Endodermal cell (in vitro differentiated cells): ENCODE measurements at regions not wholly inside any gene's neighbourhood (a gene's known extent, or its start where the extent isn't known, plus 50 kb on each side); places are given as distances from the start of the nearest gene placed in this dataset.

Source experiments
- DNase-seq: peaks from one replicate; pipeline ENCODE4 v3.0.0-alpha.2; 2017
- H3K27ac ChIP-seq: 2 replicates; pipeline ENCODE4 v1.5.1; 2013; ENCODE audit warnings: mild to moderate bottlenecking, low read depth, low read length, moderate library complexity
- H3K27me3 ChIP-seq: 2 replicates; pipeline ENCODE4 v1.6.1; 2013; ENCODE audit warnings: mild to moderate bottlenecking, low read length, moderate library complexity; ENCODE audit not compliant: insufficient read depth, control insufficient read depth, poor library complexity, severe bottlenecking
- H3K36me3 ChIP-seq: 2 replicates; pipeline ENCODE4 v1.7.0; 2013; ENCODE audit warnings: mild to moderate bottlenecking, low read length, moderate library complexity; ENCODE audit not compliant: control insufficient read depth, insufficient read depth
- H3K4me1 ChIP-seq: one replicate; pipeline ENCODE4 v1.7.0; 2013; ENCODE audit warnings: low read length; ENCODE audit not compliant: control insufficient read depth, insufficient read depth
- H3K4me3 ChIP-seq: 2 replicates; pipeline ENCODE4 v1.5.1; 2013; ENCODE audit warnings: mild to moderate bottlenecking, low read length, moderate library complexity
- H3K9ac ChIP-seq: 2 replicates; pipeline ENCODE4 v1.6.1; 2013; ENCODE audit warnings: mild to moderate bottlenecking, low read length, moderate library complexity; ENCODE audit not compliant: poor library complexity, severe bottlenecking; ENCODE audit errors: extremely low read depth
- H3K9me3 ChIP-seq: 2 replicates; pipeline ENCODE4 v1.6.1; 2013; ENCODE audit warnings: mild to moderate bottlenecking, low read length, moderate library complexity; ENCODE audit not compliant: control insufficient read depth
- H3K27ac Mint-ChIP-seq: 2 replicates; pipeline ENCODE4 v1.8.0; 2020; ENCODE audit warnings: mixed read lengths
- H3K27me3 Mint-ChIP-seq: 2 replicates; pipeline ENCODE4 v1.8.0; 2021; ENCODE audit warnings: mild to moderate bottlenecking, mixed read lengths; ENCODE audit not compliant: insufficient read depth
- H3K36me3 Mint-ChIP-seq: 2 replicates; pipeline ENCODE4 v1.8.0; 2020; ENCODE audit warnings: low read depth, mixed read lengths
- H3K4me1 Mint-ChIP-seq: 2 replicates; pipeline ENCODE4 v1.8.0; 2020; ENCODE audit warnings: mixed read lengths
- H3K4me3 Mint-ChIP-seq: 2 replicates; pipeline ENCODE4 v1.8.0; 2020; ENCODE audit warnings: mild to moderate bottlenecking, moderate library complexity, mixed read lengths
- H3K9me3 Mint-ChIP-seq: 2 replicates; pipeline ENCODE4 v1.8.0; 2020; ENCODE audit warnings: mild to moderate bottlenecking, mixed read lengths
- WGBS, 2 experiments: methylation state at CpG; one replicate each; pipeline versions ENCODE4 v1.1.5 to v1.1.7; 2013; ENCODE audit warnings: missing lambda C conversion rate in 2 of 2, mixed read lengths in 1 of 2; ENCODE audit not compliant: insufficient coverage in 1 of 2, insufficient read length in 1 of 2; 5-methylcytosine and 5-hydroxymethylcytosine counted together
- TF ChIP-seq, protein P1 (sequence below): fragments of 200-600 bp; sonication (generic); conservative IDR thresholded peaks from 2 replicates; pipeline ENCODE4 v1.5.0; 2021; ENCODE audit warnings: antibody characterized with exemption, mild to moderate bottlenecking

DNA sequence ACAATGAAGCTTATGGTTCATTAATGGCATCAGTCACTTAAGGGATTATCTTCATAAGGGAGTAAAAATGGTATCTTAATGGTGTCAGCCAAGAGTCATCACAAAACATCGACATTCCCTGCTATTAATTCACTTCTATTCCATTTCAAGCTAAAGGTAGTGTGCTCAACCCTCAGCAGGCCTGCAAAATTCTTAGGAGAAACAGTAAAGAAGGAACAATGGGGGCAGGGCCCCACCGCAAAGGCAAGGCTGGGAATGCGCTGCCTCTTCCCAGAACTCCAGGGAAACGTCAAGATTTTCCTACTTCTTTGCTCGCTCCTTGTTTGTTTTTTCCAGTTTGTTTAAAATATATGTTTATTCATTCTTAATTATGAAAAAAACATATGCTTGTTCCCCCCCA lies 187.3 kb upstream of the TSC22D2 start:
- no peak overlapping the region for H3K27ac ChIP-seq
- peaks cover 26% of the 10 kb centered on the region for H3K27me3 ChIP-seq
- Mint-ChIP-seq H3K27me3 (peaks cover 33% of the 10 kb centered on the region), H3K4me1 (peaks cover 41% of the 10 kb centered on the region), H3K27ac (no peak overlapping the region), H3K36me3 (peaks cover 3% of the 10 kb centered on the region), H3K4me3 (peak overlapping the region; percentile 50), H3K9me3 (peaks cover 18% of the 10 kb centered on the region)
- TF ChIP-seq, protein P1, sequence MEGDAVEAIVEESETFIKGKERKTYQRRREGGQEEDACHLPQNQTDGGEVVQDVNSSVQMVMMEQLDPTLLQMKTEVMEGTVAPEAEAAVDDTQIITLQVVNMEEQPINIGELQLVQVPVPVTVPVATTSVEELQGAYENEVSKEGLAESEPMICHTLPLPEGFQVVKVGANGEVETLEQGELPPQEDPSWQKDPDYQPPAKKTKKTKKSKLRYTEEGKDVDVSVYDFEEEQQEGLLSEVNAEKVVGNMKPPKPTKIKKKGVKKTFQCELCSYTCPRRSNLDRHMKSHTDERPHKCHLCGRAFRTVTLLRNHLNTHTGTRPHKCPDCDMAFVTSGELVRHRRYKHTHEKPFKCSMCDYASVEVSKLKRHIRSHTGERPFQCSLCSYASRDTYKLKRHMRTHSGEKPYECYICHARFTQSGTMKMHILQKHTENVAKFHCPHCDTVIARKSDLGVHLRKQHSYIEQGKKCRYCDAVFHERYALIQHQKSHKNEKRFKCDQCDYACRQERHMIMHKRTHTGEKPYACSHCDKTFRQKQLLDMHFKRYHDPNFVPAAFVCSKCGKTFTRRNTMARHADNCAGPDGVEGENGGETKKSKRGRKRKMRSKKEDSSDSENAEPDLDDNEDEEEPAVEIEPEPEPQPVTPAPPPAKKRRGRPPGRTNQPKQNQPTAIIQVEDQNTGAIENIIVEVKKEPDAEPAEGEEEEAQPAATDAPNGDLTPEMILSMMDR = no peak
- no peaks in the 10 kb centered on the region for H3K36me3 ChIP-seq
- H3K4me3 ChIP-seq = peak overlapping the region; percentile 37
- peaks cover 24% of the 10 kb centered on the region for H3K4me1 ChIP-seq
- H3K9ac ChIP-seq = peak overlapping the region; percentile 18
- peaks cover 14% of the 10 kb centered on the region for H3K9me3 ChIP-seq
- 34% methylated on average over 4 of the region's 5 CpGs; no CpG with 5 or more reads in 1 of the 2 experiments for WGBS, 2 experiments
- DNase-seq = no peak

DNA sequence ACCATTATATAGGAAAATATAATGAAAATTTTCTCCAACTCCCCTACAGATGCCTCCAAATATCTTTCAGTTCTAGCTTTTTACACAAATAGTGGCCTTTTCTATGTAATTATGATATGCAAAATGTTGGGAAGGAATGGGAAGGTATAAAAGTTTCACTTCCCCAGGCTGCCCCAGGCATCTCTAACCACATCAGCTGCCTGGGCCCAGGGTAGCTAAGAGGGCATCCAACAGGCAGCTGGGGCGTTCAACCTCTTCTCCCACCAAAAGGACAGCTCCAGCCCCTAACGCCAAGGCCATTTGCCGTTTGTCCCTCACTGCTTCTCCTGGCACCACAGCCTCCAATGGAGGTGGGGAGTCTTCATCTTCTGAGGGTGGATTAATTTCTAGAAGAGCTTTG lies 188.1 kb upstream of the TSC22D2 start:
- Histone ChIP-seq H3K4me3 (no peak overlapping the region), H3K4me1 (peaks cover 24% of the 10 kb centered on the region), H3K27ac (no peak overlapping the region), H3K9me3 (peaks cover 14% of the 10 kb centered on the region), H3K9ac (no peak overlapping the region), H3K27me3 (peaks cover 25% of the 10 kb centered on the region), H3K36me3 (no peaks in the 10 kb centered on the region)
- peaks cover 32% of the 10 kb centered on the region for H3K27me3 Mint-ChIP-seq
- peaks cover 47% of the 10 kb centered on the region for H3K4me1 Mint-ChIP-seq
- H3K36me3 Mint-ChIP-seq = peaks cover 3% of the 10 kb centered on the region
- DNase-seq = no peak
- H3K9me3 Mint-ChIP-seq = peaks cover 18% of the 10 kb centered on the region
- H3K4me3 Mint-ChIP-seq = no peak overlapping the region
- TF ChIP-seq, protein P1 = no peak
- H3K27ac Mint-ChIP-seq = no peak overlapping the region
- 89% methylated on average over 3 of the region's 3 CpGs; no CpG with 5 or more reads in 1 of the 2 experiments for WGBS, 2 experiments

DNA sequence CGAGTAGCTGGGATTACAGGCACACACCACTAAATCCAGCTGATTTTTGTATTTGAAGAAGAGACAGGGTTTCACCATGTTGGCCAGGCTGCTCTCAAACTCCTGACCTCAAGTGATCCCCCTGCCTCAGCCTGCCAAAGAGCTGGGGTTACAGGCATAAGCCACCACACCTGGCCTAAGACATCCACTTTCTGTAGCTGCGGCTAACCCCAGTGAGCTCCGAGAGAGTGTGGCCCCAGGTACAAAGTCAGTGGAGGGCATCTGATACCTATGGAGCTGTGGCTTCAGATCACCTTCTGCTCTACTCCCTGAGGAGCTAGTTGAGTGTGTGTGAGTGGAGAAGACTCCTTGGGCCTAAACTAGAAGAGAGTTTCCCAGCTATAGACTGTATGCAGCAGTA lies 189.3 kb upstream of the TSC22D2 start:
- peaks cover 24% of the 10 kb centered on the region for H3K4me1 ChIP-seq
- H3K9ac ChIP-seq = no peak overlapping the region
- Mint-ChIP-seq H3K27me3 (peaks cover 22% of the 10 kb centered on the region), H3K36me3 (peaks cover 3% of the 10 kb centered on the region), H3K27ac (no peak overlapping the region), H3K4me3 (no peak overlapping the region), H3K9me3 (peaks cover 18% of the 10 kb centered on the region), H3K4me1 (peaks cover 47% of the 10 kb centered on the region)
- no peaks in the 10 kb centered on the region for H3K36me3 ChIP-seq
- TF ChIP-seq, protein P1 = no peak
- H3K27me3 ChIP-seq = peaks cover 13% of the 10 kb centered on the region
- H3K27ac ChIP-seq = no peak overlapping the region
- H3K4me3 ChIP-seq = no peak overlapping the region
- 95% methylated on average over 3 of the region's 3 CpGs; no CpG with 5 or more reads in 1 of the 2 experiments for WGBS, 2 experiments
- DNase-seq = no peak
- peaks cover 14% of the 10 kb centered on the region for H3K9me3 ChIP-seq
